DOHH2 (cell line): ENCODE measurements at regions not wholly inside any gene's neighbourhood (a gene's known extent, or its start where the extent isn't known, plus 50 kb on each side); places are given as distances from the start of the nearest gene placed in this dataset.
"Not testable (repeated sequence)": the region's sequence is repeated elsewhere in the genome, so short reads cannot be mapped to it uniquely, and the experiment has no call there.

Experiments used
- CTCF ChIP-seq: fragments of 200-600 bp; sonication (generic); IDR thresholded peaks from one replicate; pipeline ENCODE4 v1.5.1; 2014; ENCODE audit warnings: antibody characterized with exemption, mild to moderate bottlenecking, low read depth, low read length; ENCODE audit not compliant: poor library complexity, severe bottlenecking
- EZH2phosphoT487 ChIP-seq: fragments of 200-600 bp; sonication (generic); IDR thresholded peaks from 2 replicates; pipeline ENCODE4 v1.6.1; 2017; ENCODE audit warnings: borderline replicate concordance, mild to moderate bottlenecking, antibody characterized with exemption, low read length, moderate library complexity, mixed read lengths

GRCh38 chr1:206331597-206331996 lies 128.3 kb downstream of the SRGAP2 start:
- TF ChIP-seq CTCF, EZH2phosphoT487: not testable (repeated sequence)
